IMR-90 (cell line): ENCODE measurements at regions not wholly inside any gene's neighbourhood (a gene's known extent, or its start where the extent isn't known, plus 50 kb on each side); places are given as distances from the start of the nearest gene placed in this dataset.

Experiments used
- CTCF ChIP-seq: conservative IDR thresholded peaks from 2 replicates; pipeline ENCODE4 v1.5.1; 2012; ENCODE audit warnings: mild to moderate bottlenecking, low read depth, low read length, improper control_type of control experiment
- ELK1 ChIP-seq: fragments of 150-350 bp; IDR thresholded peaks from 2 replicates; pipeline ENCODE4 v1.6.1; 2016; ENCODE audit warnings: low read depth, mild to moderate bottlenecking, low read length, moderate library complexity, borderline replicate concordance
- NFE2L2 ChIP-seq: fragments of 150-350 bp; IDR thresholded peaks from 2 replicates; pipeline ENCODE4 v1.6.1; 2016; ENCODE audit warnings: low read depth, mild to moderate bottlenecking, low read length
- POLR2A ChIP-seq: IDR thresholded peaks from 2 replicates; pipeline ENCODE4 v1.6.1; 2012; ENCODE audit warnings: mild to moderate bottlenecking, low read depth, low read length
- RFX5 ChIP-seq: IDR thresholded peaks from 2 replicates; pipeline ENCODE4 v1.8.0; 2012; ENCODE audit warnings: low read depth, mild to moderate bottlenecking, low read length, moderate library complexity
- SMC3 ChIP-seq: fragments of 150-350 bp; IDR thresholded peaks from 2 replicates; pipeline ENCODE4 v1.6.1; 2016; ENCODE audit warnings: low read depth, mild to moderate bottlenecking, antibody characterized with exemption, low read length, moderate library complexity
- USF2 ChIP-seq: fragments of 150-350 bp; IDR thresholded peaks from 2 replicates; pipeline ENCODE4 v1.6.1; 2017; ENCODE audit warnings: mild to moderate bottlenecking, antibody characterized with exemption, low read length, low read depth

GRCh38 chr6:803191-803977, 110.4 kb upstream of the EXOC2 start:
- TF ChIP-seq SMC3 (no peak), CTCF (no peak), POLR2A (no peak), USF2 (no peak), NFE2L2 (no peak), ELK1 (no peak), RFX5 (no peak)
